ENCODE measurements at regions not wholly inside any gene's neighbourhood (a gene's known extent, or its start where the extent isn't known, plus 50 kb on each side); places are given as distances from the start of the nearest gene placed in this dataset.

DNA sequence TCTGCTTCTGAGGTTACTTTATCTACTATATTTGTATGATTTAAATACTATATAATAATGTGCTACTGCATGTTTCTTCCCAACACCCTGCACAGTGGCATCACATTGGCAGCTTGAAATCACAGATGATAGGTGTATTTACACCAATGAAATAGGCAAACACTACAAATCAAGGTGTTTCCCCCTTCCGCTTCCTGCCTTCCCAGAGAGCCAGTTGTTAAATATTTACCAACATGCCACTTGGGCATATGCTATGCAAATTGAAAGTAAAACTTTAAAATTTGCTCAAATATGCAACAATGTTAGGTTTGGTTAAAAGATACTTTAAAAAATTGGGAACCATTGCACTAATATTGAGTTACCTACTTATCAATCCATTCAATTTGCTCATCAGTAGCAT lies 58.2 kb upstream of the SMARCA2 start:
- Histone ChIP-seq H3K4me2 (ENCODE audit: insufficient read depth, low read length, poor library complexity, severe bottlenecking) (no peak overlapping the region), H2BK120ac (ENCODE audit: low read depth, low read length) (no peak overlapping the region), H3K27me3 (ENCODE audit: control insufficient read depth in 3 of 3, insufficient read depth in 3 of 3, low read depth in 1 of 3, low read length in 3 of 3) (no peaks in the 10 kb centered on the region), H4K8ac (ENCODE audit: low read depth, low read length) (no peak overlapping the region), H3K4ac (ENCODE audit: low read length) (no peak overlapping the region), H2AFZ (ENCODE audit: low read length) (no peak overlapping the region), H3K9ac (ENCODE audit: low read depth, low read length, poor library complexity) (no peak overlapping the region), H2BK15ac (ENCODE audit: low read length) (no peak overlapping the region), H3K27ac (replicated peaks; ENCODE audit: low read length) (no peak overlapping the region), H3K9me3 (replicated peaks in 1 of 2; ENCODE audit: control insufficient read depth in 2 of 2, insufficient read depth in 1 of 2, low read depth in 1 of 2, low read length in 2 of 2) (no peaks in the 10 kb centered on the region), H3K4me3 (ENCODE audit: low read length in 2 of 2) (no peak overlapping the region), H3K14ac (ENCODE audit: low read length) (no peak overlapping the region), H3K23ac (ENCODE audit: low read depth, low read length, poor library complexity) (no peak overlapping the region), H4K91ac (ENCODE audit: low read depth, low read length, poor library complexity) (no peak overlapping the region), H3K4me1 (ENCODE audit: control insufficient read depth in 2 of 2, insufficient read depth in 1 of 2, low read depth in 1 of 2, low read length in 2 of 2) (peaks cover 0 to 4% of the 10 kb centered on the region in 2 donors), H2BK5ac (ENCODE audit: low read length) (no peak overlapping the region), H2BK12ac (ENCODE audit: low read length) (no peak overlapping the region), H3K36me3 (replicated peaks in 1 of 2; ENCODE audit: control insufficient read depth in 2 of 2, insufficient read depth in 2 of 2, low read length in 2 of 2) (no peaks in the 10 kb centered on the region), H2AK5ac (ENCODE audit: low read depth, low read length) (no peak overlapping the region), H3K18ac (ENCODE audit: low read length) (no peak overlapping the region), H3K79me1 (ENCODE audit: low read depth, low read length) (no peaks in the 10 kb centered on the region)
- no CpG with 5 or more reads among the region's 1 CpG for WGBS, 2 donors (ENCODE audit: extremely low coverage in 2 of 2, insufficient read length in 2 of 2, insufficient replicate concordance in 1 of 2)
- no peak for DNase-seq (ENCODE audit: low spot score)

DNA sequence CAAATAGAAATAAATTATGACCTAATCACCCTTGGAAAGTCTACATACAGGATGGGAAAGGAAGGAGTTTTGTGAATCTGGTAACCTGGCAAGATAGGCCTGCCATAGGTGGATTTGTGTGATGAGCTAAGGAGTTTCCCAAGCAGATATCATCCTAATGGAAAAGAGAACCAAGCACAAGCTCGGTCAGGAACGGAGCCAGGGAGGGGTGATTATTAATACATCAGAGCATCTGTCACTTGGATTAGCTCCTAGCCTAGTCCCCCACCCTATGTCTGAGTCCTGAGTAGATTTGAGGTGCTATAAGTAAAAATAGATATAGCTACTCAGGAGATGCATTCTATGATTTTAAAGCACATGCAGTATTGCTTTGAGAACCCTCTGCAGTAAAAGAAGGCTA lies 57.3 kb upstream of the SMARCA2 start:
- H3K27ac ChIP-seq (replicated peaks; ENCODE audit: low read length) = no peak overlapping the region
- no peak overlapping the region for H3K18ac ChIP-seq (ENCODE audit: low read length)
- no peaks in the 10 kb centered on the region for H3K79me1 ChIP-seq (ENCODE audit: low read depth, low read length)
- H4K91ac ChIP-seq (ENCODE audit: low read depth, low read length, poor library complexity) = no peak overlapping the region
- H3K4me2 ChIP-seq (ENCODE audit: insufficient read depth, low read length, poor library complexity, severe bottlenecking) = no peak overlapping the region
- no peak overlapping the region for H2AFZ ChIP-seq (ENCODE audit: low read length)
- no peak for DNase-seq (ENCODE audit: low spot score)
- no peak overlapping the region for H2AK5ac ChIP-seq (ENCODE audit: low read depth, low read length)
- no peak overlapping the region for H3K4ac ChIP-seq (ENCODE audit: low read length)
- WGBS, 2 donors (ENCODE audit: extremely low coverage in 2 of 2, insufficient read length in 2 of 2, insufficient replicate concordance in 1 of 2) = no CpG with 5 or more reads among the region's 2 CpGs
- H3K9ac ChIP-seq (ENCODE audit: low read depth, low read length, poor library complexity) = no peak overlapping the region
- H2BK15ac ChIP-seq (ENCODE audit: low read length) = no peak overlapping the region
- no peak overlapping the region for H2BK5ac ChIP-seq (ENCODE audit: low read length)
- H3K4me1 ChIP-seq (ENCODE audit: control insufficient read depth in 2 of 2, insufficient read depth in 1 of 2, low read depth in 1 of 2, low read length in 2 of 2) = peaks cover 0 to 4% of the 10 kb centered on the region in 2 donors
- H3K23ac ChIP-seq (ENCODE audit: low read depth, low read length, poor library complexity) = no peak overlapping the region
- no peak overlapping the region for H2BK12ac ChIP-seq (ENCODE audit: low read length)
- H2BK120ac ChIP-seq (ENCODE audit: low read depth, low read length) = no peak overlapping the region
- H4K8ac ChIP-seq (ENCODE audit: low read depth, low read length) = no peak overlapping the region
- H3K9me3 ChIP-seq (replicated peaks in 1 of 2; ENCODE audit: control insufficient read depth in 2 of 2, insufficient read depth in 1 of 2, low read depth in 1 of 2, low read length in 2 of 2) = no peaks in the 10 kb centered on the region
- H3K14ac ChIP-seq (ENCODE audit: low read length) = peak overlapping the region; percentile 85
- H3K27me3 ChIP-seq (ENCODE audit: control insufficient read depth in 3 of 3, insufficient read depth in 3 of 3, low read depth in 1 of 3, low read length in 3 of 3) = no peaks in the 10 kb centered on the region
- H3K4me3 ChIP-seq (ENCODE audit: low read length in 2 of 2) = no peak overlapping the region
- H3K36me3 ChIP-seq (replicated peaks in 1 of 2; ENCODE audit: control insufficient read depth in 2 of 2, insufficient read depth in 2 of 2, low read length in 2 of 2) = no peaks in the 10 kb centered on the region

DNA sequence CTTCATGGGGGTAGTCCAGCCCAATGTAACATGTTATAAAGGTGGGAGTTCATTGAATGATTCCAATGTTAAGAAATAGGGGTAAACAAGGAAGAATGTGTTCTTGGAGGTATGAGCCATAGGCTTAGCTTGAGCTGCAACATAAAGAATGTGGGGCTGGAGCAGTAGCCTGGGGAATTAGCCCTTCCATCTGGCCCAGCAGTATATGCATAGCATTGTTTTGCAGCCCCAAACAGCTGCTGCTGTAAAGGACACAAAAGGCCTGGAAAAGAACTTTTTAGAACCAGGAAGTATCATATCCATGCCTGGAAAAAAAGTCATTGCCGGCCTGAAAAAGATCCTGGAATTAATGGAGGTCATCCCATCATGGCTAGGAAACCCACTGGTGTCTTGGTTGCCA lies 55.8 kb upstream of the SMARCA2 start:
- no peaks in the 10 kb centered on the region for H3K27me3 ChIP-seq (ENCODE audit: control insufficient read depth in 3 of 3, insufficient read depth in 3 of 3, low read depth in 1 of 3, low read length in 3 of 3)
- no peak overlapping the region for H2BK12ac ChIP-seq (ENCODE audit: low read length)
- no peak for DNase-seq (ENCODE audit: low spot score)
- H3K9ac ChIP-seq (ENCODE audit: low read depth, low read length, poor library complexity) = no peak overlapping the region
- no peak overlapping the region for H3K18ac ChIP-seq (ENCODE audit: low read length)
- H2BK120ac ChIP-seq (ENCODE audit: low read depth, low read length) = no peak overlapping the region
- H3K14ac ChIP-seq (ENCODE audit: low read length) = no peak overlapping the region
- no peak overlapping the region for H3K4me2 ChIP-seq (ENCODE audit: insufficient read depth, low read length, poor library complexity, severe bottlenecking)
- no peak overlapping the region for H3K4me3 ChIP-seq (ENCODE audit: low read length in 2 of 2)
- H3K9me3 ChIP-seq (replicated peaks in 1 of 2; ENCODE audit: control insufficient read depth in 2 of 2, insufficient read depth in 1 of 2, low read depth in 1 of 2, low read length in 2 of 2) = no peaks in the 10 kb centered on the region
- H2AFZ ChIP-seq (ENCODE audit: low read length) = no peak overlapping the region
- no peak overlapping the region for H3K4ac ChIP-seq (ENCODE audit: low read length)
- H2BK15ac ChIP-seq (ENCODE audit: low read length) = no peak overlapping the region
- H3K27ac ChIP-seq (replicated peaks; ENCODE audit: low read length) = no peak overlapping the region
- H2AK5ac ChIP-seq (ENCODE audit: low read depth, low read length) = no peak overlapping the region
- H3K4me1 ChIP-seq (ENCODE audit: control insufficient read depth in 2 of 2, insufficient read depth in 1 of 2, low read depth in 1 of 2, low read length in 2 of 2) = peaks cover 0 to 4% of the 10 kb centered on the region in 2 donors
- no CpG with 5 or more reads among the region's 1 CpG for WGBS, 2 donors (ENCODE audit: extremely low coverage in 2 of 2, insufficient read length in 2 of 2, insufficient replicate concordance in 1 of 2)
- H4K8ac ChIP-seq (ENCODE audit: low read depth, low read length) = no peak overlapping the region
- no peak overlapping the region for H2BK5ac ChIP-seq (ENCODE audit: low read length)
- H3K23ac ChIP-seq (ENCODE audit: low read depth, low read length, poor library complexity) = no peak overlapping the region
- H3K36me3 ChIP-seq (replicated peaks in 1 of 2; ENCODE audit: control insufficient read depth in 2 of 2, insufficient read depth in 2 of 2, low read length in 2 of 2) = no peaks in the 10 kb centered on the region
- H3K79me1 ChIP-seq (ENCODE audit: low read depth, low read length) = no peaks in the 10 kb centered on the region
- no peak overlapping the region for H4K91ac ChIP-seq (ENCODE audit: low read depth, low read length, poor library complexity)

DNA sequence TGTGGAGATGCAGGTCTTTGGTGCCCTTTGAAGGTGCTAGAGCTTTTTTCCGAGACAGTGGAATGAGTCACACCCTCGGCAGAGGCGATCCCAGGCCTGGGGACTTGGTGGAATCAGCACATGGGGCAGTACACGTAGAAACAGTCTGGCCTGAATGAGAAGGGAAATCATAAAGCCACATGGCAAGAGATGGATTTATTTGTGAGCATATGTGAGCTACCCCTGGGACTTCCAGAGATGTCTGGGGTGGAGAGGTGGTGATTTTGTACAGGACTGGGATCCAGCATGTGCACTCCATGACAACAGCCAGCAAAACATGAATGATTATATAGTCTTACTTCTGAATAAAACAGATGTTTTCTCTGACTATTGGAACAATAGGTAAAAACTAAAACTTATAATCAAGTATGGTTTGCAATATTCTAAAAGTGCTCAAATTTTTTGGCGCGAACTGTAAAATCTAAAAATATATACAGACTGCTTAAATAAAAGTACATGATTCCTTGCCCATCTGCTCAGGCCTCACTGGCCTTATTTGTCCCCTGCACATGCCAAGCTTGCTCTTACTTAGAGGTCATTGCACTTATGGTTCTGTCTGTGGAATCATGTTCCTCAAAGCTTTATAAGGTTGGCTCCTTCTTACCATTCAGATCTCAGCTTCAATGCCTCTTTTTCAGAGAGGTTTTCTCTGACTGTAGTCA lies 54.7 kb upstream of the SMARCA2 start:
- no peaks in the 10 kb centered on the region for H3K36me3 ChIP-seq (replicated peaks in 1 of 2; ENCODE audit: control insufficient read depth in 2 of 2, insufficient read depth in 2 of 2, low read length in 2 of 2)

More for the DNA sequence above, 54.7 kb upstream of the SMARCA2 start:
- no peak overlapping the region for H3K14ac ChIP-seq (ENCODE audit: low read length)
- H3K79me1 ChIP-seq (ENCODE audit: low read depth, low read length) = no peaks in the 10 kb centered on the region
- no peak overlapping the region for H3K4me2 ChIP-seq (ENCODE audit: insufficient read depth, low read length, poor library complexity, severe bottlenecking)
- H4K8ac ChIP-seq (ENCODE audit: low read depth, low read length) = no peak overlapping the region
- H2BK120ac ChIP-seq (ENCODE audit: low read depth, low read length) = no peak overlapping the region
- H3K27me3 ChIP-seq (ENCODE audit: control insufficient read depth in 3 of 3, insufficient read depth in 3 of 3, low read depth in 1 of 3, low read length in 3 of 3) = no peaks in the 10 kb centered on the region
- H2AFZ ChIP-seq (ENCODE audit: low read length) = no peak overlapping the region
- no CpG with 5 or more reads among the region's 6 CpGs for WGBS, 2 donors (ENCODE audit: extremely low coverage in 2 of 2, insufficient read length in 2 of 2, insufficient replicate concordance in 1 of 2)
- H3K4me3 ChIP-seq (ENCODE audit: low read length in 2 of 2) = no peak overlapping the region
- H2AK5ac ChIP-seq (ENCODE audit: low read depth, low read length) = no peak overlapping the region
- no peak overlapping the region for H3K18ac ChIP-seq (ENCODE audit: low read length)
- H3K9ac ChIP-seq (ENCODE audit: low read depth, low read length, poor library complexity) = no peak overlapping the region
- H3K4ac ChIP-seq (ENCODE audit: low read length) = no peak overlapping the region
- no peak overlapping the region for H2BK5ac ChIP-seq (ENCODE audit: low read length)
- no peak overlapping the region for H3K23ac ChIP-seq (ENCODE audit: low read depth, low read length, poor library complexity)
- H2BK12ac ChIP-seq (ENCODE audit: low read length) = no peak overlapping the region
- H3K4me1 ChIP-seq (ENCODE audit: control insufficient read depth in 2 of 2, insufficient read depth in 1 of 2, low read depth in 1 of 2, low read length in 2 of 2) = peaks cover 0 to 4% of the 10 kb centered on the region in 2 donors
- no peak overlapping the region for H3K27ac ChIP-seq (replicated peaks; ENCODE audit: low read length)
- H4K91ac ChIP-seq (ENCODE audit: low read depth, low read length, poor library complexity) = no peak overlapping the region
- H3K9me3 ChIP-seq (replicated peaks in 1 of 2; ENCODE audit: control insufficient read depth in 2 of 2, insufficient read depth in 1 of 2, low read depth in 1 of 2, low read length in 2 of 2) = no peaks in the 10 kb centered on the region
- DNase-seq (ENCODE audit: low spot score) = no peak
- H2BK15ac ChIP-seq (ENCODE audit: low read length) = no peak overlapping the region

Measured in neuronal stem cell (in vitro differentiated cells).